ENCODE measurements at regions not wholly inside any gene's neighbourhood (a gene's known extent, or its start where the extent isn't known, plus 50 kb on each side); places are given as distances from the start of the nearest gene placed in this dataset.
"Not testable (repeated sequence)": the region's sequence is repeated elsewhere in the genome, so short reads cannot be mapped to it uniquely, and the experiment has no call there.

DNA sequence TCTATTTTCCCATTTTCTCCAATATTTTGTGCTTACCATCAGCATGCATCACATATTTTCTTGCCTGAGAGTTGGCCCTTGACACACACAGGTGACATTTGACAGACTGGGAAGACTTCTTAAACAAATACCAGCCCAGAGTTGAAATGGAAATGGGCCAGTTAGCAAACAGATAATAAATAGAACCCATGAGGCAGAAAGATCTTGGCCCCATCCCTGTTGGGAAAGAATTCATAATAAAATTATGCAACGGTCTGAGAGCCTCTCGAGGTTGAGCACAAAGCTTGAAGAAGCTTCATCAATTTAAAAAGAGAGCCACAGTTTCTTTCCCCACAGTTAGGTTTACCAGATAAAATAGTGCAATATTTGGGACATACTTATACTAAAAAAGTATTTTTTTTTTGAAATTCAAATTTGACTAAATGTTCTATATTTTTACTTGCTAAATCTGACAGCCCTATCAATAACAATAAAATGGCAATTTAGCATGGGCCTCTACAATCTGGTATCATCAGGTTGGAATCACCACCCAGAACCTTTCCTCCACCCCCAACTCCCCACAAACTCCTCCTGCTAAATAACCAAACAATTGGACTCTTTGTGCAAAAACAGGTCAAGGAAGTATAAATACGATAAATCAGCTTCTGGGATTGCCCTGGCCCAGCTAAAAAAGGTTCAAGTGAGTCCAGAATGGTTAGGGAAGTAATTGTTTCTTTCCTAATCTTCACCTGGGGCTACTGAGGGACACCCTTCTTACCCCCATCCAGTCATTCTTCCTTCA is 129.8 kb downstream of the CD164 start:
- DNase-seq, result no peak

- DNase-seq, result no peak
Observed at GRCh38 chr6:109251839-109252238, 130.4 kb downstream of the CD164 start.

DNA sequence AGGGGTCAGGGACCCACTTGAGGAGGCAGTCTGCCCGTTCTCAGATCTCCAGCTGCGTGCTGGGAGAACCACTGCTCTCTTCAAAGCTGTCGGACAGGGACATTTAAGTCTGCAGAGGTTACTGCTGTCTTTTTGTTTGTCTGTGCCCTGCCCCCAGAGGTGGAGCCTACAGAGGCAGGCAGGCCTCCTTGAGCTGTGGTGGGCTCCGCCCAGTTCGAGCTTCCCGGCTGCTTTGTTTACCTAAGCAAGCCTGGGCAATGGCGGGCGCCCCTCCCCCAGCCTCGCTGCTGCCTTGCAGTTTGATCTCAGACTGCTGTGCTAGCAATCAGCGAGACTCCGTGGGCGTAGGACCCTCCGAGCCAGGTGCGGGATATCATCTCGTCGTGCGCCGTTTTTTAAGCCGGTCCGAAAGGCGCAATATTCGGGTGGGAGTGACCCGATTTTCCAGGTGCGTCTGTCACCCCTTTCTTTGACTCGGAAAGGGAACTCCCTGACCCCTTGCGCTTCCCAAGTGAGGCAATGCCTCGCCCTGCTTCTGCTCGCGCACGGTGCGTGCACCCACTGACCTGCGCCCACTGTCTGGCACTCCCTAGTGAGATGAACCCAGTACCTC is 131.6 kb downstream of the CD164 start:
- not testable (repeated sequence) for DNase-seq

DNA sequence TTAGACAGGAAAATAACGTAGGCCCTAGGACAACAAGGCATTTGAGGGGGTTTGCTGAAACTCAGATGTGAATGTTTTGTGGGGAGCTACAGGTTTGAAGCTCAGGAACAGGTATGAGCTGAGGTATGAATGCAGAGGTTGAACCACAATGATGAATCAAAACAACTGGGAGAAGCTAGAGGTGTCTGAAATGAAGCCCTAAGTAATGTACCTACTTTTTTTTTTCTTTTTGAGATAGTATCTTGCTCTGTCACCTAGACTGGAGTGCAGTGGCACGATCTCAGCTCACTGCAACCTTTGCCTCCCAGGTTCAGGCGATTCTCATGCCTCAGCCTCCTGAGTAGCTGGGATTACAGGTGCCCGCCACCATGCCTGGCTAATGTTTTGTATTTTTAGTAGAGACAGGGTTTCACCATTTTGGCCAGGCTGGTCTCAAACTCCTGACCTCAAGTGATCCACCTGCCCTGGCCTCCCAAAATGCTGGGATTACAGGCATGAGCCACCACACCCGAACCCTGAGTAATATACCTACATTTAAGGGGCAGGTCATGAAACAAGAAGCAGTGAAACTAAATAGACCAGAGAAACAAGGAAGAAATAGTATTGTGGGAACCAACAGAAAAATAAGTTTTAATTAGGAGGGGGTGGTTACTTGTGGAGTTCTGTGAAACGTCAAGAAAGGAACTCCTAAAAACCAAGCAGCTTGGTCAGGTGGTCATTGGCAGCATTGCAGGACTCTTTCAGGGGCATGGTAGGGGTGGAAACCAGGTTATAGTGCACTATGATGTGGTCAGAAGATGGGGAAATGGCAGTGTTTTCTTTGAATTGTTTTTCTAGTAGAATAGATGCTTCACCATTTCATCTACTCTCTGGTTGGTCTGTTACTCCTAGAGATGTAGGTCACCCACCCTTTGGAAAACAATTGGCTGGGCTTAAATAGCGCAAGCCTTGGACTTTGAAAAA is 138.1 kb downstream of the CD164 start:
- no peak for DNase-seq

DNA sequence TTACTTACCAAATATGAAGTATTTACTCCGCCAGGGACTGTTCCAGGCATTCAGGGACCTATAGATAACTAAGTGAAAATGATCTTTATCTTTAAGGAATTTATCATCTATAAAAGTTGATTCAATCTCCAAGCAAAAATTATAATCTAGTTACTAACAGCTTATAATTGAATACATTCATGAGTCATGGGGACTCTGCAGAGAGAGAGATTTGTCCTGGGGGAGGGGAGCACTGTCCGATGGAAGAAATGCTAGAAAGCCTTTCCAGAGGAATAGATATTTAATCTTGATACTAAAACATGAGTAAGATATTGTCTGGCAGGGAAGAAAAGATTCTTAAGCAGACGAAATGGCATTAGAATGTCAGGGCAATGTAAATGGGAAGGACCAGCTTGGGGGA is 139.3 kb downstream of the CD164 start:
- DNase-seq, result no peak

DNA sequence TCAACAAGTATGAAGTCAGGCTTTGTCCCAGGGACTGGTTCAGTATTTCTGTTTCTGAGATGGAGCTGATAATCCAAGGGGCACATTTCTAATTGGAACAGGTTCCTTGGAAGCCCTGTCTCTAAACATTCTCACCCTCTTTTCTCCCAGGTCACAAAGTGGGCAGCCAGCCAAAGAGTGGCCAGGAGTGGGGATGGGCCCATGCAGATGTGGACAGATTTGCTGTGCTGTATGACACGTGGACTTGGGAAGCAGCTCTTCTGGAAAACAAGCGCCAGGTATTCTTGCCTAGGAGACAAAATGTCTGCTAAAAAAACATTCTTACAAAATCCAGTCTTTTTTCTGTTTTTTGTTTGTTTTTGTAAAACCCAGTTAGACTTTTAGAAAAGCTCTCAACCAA is 140.2 kb downstream of the CD164 start:
- no peak for DNase-seq

GRCh38 chr6:109241199-109241598 is 141.1 kb downstream of the CD164 start:
- no peak for DNase-seq

GRCh38 chr6:109240370-109241084 is 141.7 kb downstream of the CD164 start:
- no peak for DNase-seq

DNA sequence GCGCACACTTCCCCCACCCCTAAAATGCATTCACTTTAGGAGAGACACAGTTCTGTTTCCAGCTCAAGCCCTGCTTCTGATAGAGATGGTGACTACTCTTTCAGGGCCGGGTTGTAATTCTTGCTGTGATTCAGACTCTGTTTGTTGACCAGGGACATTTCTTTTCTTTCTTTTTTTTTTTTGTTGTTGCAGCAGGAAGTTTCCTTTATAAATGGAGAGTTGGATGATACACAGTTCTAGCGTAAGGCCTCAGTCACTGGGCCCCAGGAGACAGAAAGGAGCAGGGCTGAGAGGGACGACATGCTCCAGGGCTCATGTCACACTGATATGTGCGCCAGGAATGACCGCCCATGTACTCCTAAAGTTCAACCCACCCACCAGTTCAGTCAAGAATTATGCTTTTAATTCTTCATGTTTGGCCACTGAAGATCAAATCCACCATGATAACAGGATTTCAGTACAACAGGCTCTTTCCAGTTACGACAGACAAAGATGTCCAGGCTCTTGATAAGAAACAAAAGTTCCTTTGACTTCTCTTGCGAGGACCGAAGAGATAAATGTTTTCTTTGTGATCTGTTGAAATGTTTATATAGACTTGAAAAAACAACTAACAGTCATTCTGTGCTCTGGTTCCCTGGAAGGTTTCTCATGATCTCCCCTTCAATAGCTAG is 142.5 kb downstream of the CD164 start:
- no peak for DNase-seq

DNA sequence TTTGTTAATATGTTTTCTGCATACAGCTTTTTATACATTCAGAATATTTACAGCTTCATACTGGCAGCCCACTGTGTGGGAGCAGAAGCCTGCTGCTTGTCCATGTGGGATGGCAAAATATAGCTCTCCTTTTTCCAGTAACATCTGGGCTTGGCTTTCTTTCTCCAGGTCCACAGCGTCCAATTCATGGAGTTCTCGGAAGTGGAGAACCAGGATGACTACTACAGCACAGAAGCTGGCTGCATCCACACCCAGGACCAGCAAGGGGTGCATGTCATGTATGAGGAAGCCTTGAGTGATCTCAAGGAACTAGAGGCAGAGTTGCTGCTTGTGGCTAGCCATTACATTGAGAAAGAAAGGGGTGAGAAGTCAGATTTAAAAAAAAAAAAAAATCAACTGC is 143.1 kb downstream of the CD164 start:
- no peak for DNase-seq

GRCh38 chr6:109238396-109238795 is 143.1 kb downstream of the CEP57L1 start:
- no peak for DNase-seq

GRCh38 chr6:109237986-109238329 is 142.7 kb downstream of the CEP57L1 start:
- DNase-seq, result no peak

DNA sequence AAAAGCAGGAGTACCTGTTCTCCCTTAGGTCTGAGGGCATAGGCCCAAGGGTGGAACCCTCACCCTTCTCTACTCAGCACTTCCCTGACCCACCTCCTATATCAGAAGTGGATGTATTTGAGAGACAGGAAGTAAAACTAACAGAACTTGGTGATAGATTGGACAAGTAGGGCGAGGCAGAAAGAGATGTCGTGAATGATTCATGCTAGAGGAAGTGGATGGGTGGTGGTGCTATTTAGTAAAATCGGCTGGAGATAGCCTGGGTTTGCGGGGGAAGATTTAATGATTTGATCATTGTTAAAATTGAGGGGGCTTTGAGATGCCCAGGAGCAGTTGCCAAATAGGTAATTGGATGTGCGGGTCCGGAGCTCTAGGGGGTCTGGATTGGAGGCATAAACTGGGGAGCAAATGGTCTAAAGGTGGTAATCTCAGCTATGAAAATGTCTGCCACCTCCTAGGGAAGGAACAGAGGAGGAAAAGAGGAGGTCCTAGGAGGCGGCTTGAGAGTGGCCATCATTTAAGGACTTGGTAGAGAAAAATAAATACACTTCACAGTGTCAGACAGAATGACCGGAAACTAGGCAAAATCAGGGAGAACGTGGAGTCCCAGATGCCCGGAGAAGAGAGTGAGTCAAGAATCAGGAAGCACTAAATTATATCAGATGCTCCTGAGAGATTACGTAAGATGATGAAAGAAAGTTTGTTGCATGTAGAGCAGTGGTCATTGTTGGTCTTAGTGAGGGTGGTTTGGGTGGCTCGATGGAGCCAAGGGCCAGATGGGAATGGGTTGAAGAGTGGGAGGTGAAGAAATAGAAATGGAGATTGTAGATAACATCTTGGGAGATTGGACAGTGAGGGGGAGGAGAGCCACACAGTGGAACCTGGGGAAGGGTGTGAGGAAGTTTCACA is 142.0 kb downstream of the CEP57L1 start:
- no peak for DNase-seq

- peak; percentile 33 to 75 for DNase-seq
Observed at GRCh38 chr6:109236115-109237076, 141.1 kb downstream of the CEP57L1 start.

- no peak for DNase-seq
Observed at GRCh38 chr6:109235481-109236038, 140.3 kb downstream of the CEP57L1 start.

DNA sequence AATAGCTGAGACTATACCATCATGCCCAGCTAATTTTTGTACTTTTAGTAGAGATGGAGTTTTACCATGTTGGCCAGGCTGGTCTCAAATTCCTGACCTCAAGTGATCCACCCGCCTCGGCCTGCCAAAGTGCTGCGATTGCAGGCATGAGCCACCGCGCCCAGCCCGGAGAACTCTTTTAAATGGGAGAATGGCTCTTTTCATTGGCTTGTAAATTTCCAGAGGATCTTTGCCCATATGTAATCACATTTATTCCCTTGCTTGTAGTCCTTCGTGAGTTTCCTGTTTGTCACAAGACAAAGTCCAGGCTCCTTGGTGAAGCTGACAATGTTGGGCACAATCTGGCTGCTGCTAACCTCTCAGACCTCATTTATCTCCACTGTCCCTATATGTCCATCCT is 135.1 kb downstream of the CEP57L1 start:
- DNase-seq, result no peak

DNA sequence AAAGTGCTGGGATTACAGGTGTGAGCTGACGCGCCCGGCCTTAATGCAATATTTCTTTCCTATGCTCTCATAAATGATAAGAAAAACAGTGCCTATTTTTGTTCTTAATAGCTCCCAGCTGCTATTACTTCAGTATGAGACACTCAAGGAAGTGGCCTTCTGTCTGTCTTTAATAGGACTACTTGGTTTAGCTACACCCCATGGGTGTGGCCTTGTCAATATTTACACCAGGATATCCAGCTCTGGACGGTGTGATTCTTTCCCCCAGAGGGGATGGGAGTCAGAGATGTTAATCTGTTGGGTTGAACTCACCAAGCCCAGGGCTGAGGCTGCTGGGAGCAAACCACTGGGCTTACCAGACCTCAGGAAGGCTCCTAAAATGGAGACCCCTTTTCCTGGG is 134.2 kb downstream of the CEP57L1 start:
- no peak for DNase-seq

DNA sequence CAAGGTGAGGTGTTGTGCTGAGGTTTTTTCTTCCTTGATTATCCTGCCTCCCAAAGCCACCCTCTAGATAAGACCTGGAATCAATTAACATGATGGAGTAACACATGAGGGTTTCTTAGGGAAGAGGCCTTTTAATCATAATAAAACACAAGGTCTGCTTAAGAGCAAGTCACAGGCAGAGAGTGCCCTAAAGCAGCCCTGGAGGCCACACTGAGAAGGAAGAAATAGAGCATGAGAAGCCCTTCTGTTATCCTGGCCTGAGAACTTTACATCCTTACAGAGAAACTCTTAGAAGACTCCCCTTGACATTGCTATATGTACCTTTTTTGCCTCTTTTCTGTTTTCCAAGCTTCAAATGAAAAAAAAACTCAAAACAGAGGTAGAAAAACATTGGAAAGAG is 132.3 kb downstream of the CEP57L1 start:
- no peak for DNase-seq

DNA sequence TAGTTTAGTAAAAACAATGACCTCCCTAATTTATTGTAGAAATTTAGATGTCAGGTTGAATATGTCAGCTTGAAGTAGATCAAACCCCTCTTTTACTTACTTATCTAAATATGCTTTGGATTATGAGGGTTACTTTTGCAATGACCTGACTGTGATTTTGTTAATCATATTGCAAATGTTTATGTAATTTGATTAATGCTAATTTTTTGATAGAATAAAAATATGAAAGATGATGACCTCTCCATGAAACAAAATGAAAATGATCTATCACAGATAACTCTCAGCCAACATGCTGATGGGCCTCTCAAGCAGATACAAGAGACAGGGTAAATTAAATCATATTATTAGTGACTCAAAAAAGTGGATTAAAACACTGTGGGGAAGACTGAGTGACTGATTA is 131.0 kb downstream of the CEP57L1 start:
- DNase-seq, result no peak

- DNase-seq, result no peak
Observed at GRCh38 chr6:109225946-109226345, 130.6 kb downstream of the CEP57L1 start.

All from NCI-H526 (cell line).